Transverse colon (tissue), 4 donors: ENCODE measurements at regions not wholly inside any gene's neighbourhood (a gene's known extent, or its start where the extent isn't known, plus 50 kb on each side); places are given as distances from the start of the nearest gene placed in this dataset.
"Not testable (repeated sequence)": the region's sequence is repeated elsewhere in the genome, so short reads cannot be mapped to it uniquely, and the experiment has no call there.

ENCODE experiments used
- DNase-seq: peaks from one replicate; pipeline ENCODE4 v3.0.0-alpha.2; 2019
- H3K27ac ChIP-seq, 4 donors: fragments of 200-600 bp; sonication (generic); 2 replicates each; pipeline ENCODE4 v1.5.1; 2016 to 2018; ENCODE audit warnings: inconsistent platforms in 4 of 4
- H3K27me3 ChIP-seq: fragments of 200-600 bp; sonication (generic); 2 replicates; pipeline ENCODE4 v1.5.1; 2017; ENCODE audit warnings: inconsistent platforms
- H3K36me3 ChIP-seq, 4 donors: fragments of 200-600 bp; sonication (generic); 2 replicates each; pipeline ENCODE4 v1.5.1; 2017 to 2019; ENCODE audit warnings: inconsistent platforms in 4 of 4
- H3K4me1 ChIP-seq, 4 donors: fragments of 200-600 bp; sonication (generic); 2 replicates each; pipeline ENCODE4 v1.5.1; 2017 to 2020; ENCODE audit warnings: inconsistent platforms in 4 of 4
- H3K4me3 ChIP-seq, 4 donors: fragments of 200-600 bp; sonication (generic); 1 replicate in 1 of 4; 2 replicates in 3 of 4; pipeline versions ENCODE4 v1.5.1 to v1.6.1; 2017 to 2019; ENCODE audit warnings: inconsistent platforms in 4 of 4
- H3K9me3 ChIP-seq, 2 donors: fragments of 200-600 bp; sonication (generic); 2 replicates each; pipeline ENCODE4 v1.5.1; 2017 to 2019; ENCODE audit warnings: inconsistent platforms in 2 of 2
- EP300 ChIP-seq: sonication (generic); formaldehyde crosslinking; IDR thresholded peaks from one replicate; pipeline ENCODE4 v1.6.1; 2017; ENCODE audit warnings: antibody characterized with exemption, low read depth
- POLR2A ChIP-seq: fragments of 450-650 bp; IDR thresholded peaks from one replicate; pipeline ENCODE4 v1.6.1; 2016; ENCODE audit warnings: antibody characterized with exemption, mild to moderate bottlenecking, moderate library complexity
- POLR2AphosphoS5 ChIP-seq, 3 donors: sonication (generic); formaldehyde crosslinking; IDR thresholded peaks; one replicate each; pipeline ENCODE4 v1.6.1; 2016; ENCODE audit warnings: antibody characterized with exemption in 3 of 3
- WGBS, 2 donors: methylation state at CpG; one replicate each; pipeline ENCODE4 v1.1.5; 2018; ENCODE audit warnings: low coverage in 1 of 2; 5-methylcytosine and 5-hydroxymethylcytosine counted together
- in situ Hi-C, 4 donors: fragments of 200-750 bp; cut with MboI; loops; one replicate each; pipeline versions ENCODE4 v1.15.0 to v1.15.1; 2017; ENCODE audit warnings: low sequenced_read_pairs in 3 of 4, low pct_ligation_motif_present in 1 of 4, low pct_unique_long_range_greater_than_20kb in 1 of 4
- intact Hi-C: fragments of 100-400 bp; cut with DNase I; formaldehyde crosslinking; loops from one replicate; pipeline ENCODE4 v1.15.1; 2023; ENCODE audit warnings: low total_unique reads
- TF ChIP-seq, protein P1 (sequence below), 5 experiments: fragments of 200-600 bp in 3 of 5; fragments of 450-650 bp in 2 of 5; sonication (generic) in 3 of 5; IDR thresholded peaks; 1 replicate in 2 of 5; 2 replicates in 3 of 5; pipeline ENCODE4 v1.5.1; 2016 to 2017; ENCODE audit warnings: antibody characterized with exemption in 5 of 5, inconsistent platforms in 3 of 5, mild to moderate bottlenecking in 2 of 5, moderate library complexity in 1 of 5

DNA sequence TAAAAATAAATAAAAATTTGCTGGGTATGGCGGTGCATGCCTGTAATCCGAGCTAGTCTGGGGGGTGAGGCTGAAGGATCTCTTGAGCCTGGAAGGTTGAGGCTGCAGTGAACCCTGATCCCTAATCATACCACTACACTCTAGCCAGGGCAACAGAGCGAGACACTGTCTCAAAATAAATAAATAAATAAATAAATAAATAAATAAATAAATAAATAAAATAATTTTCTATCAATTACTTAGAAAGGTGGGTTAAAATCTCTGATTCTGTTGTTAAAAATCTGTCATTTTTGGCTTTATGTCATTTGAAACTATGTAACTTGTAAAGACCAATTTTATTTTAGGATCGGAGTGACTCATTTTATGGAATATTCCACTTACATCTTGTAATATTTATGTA lies 958.6 kb downstream of the NXPH1 start:
- TF ChIP-seq POLR2A (no peak), POLR2AphosphoS5 (IDR thresholded peaks at IDR 0.05) (no peak), EP300 (no peak)
- TF ChIP-seq, protein P1, sequence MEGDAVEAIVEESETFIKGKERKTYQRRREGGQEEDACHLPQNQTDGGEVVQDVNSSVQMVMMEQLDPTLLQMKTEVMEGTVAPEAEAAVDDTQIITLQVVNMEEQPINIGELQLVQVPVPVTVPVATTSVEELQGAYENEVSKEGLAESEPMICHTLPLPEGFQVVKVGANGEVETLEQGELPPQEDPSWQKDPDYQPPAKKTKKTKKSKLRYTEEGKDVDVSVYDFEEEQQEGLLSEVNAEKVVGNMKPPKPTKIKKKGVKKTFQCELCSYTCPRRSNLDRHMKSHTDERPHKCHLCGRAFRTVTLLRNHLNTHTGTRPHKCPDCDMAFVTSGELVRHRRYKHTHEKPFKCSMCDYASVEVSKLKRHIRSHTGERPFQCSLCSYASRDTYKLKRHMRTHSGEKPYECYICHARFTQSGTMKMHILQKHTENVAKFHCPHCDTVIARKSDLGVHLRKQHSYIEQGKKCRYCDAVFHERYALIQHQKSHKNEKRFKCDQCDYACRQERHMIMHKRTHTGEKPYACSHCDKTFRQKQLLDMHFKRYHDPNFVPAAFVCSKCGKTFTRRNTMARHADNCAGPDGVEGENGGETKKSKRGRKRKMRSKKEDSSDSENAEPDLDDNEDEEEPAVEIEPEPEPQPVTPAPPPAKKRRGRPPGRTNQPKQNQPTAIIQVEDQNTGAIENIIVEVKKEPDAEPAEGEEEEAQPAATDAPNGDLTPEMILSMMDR (IDR thresholded peaks at IDR 0.05), result no peak
- in situ Hi-C loops, result no loop called here

DNA sequence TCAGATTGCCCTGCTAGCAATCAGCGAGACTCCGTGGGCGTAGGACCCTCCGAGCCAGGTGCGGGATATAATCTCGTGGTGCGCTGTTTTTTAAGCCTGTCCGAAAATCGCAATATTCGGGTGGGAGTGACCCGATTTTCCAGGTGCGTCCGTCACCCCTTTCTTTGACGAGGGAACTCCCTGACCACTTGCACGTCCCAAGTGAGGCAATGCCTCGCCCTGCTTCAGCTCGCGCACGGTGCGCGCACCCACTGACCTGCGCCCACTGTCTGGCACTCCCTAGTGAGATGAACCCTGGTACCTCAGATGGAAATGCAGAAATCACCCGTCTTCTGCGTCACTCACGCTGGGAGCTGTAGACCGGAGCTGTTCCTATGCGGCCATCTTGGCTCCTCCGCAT lies 971.0 kb downstream of the NXPH1 start:
- in situ Hi-C loops, intact Hi-C loops, H3K9me3 ChIP-seq, H3K27ac ChIP-seq, H3K4me3 ChIP-seq, DNase-seq, H3K27me3 ChIP-seq, H3K4me1 ChIP-seq, H3K36me3 ChIP-seq: not testable (repeated sequence)
- WGBS, 2 donors, result 97 to 100% methylated on average over 6 to 28 of the region's 28 CpGs

More for the DNA sequence above, 958.6 kb downstream of the NXPH1 start:
- no peaks in the 10 kb centered on the region for H3K27me3 ChIP-seq
- H3K36me3 ChIP-seq, result no peaks in the 10 kb centered on the region
- no peak for DNase-seq
- WGBS, 2 donors, result 78% methylated on average over 3 to 4 of the region's 4 CpGs
- no peak overlapping the region for H3K4me3 ChIP-seq
- intact Hi-C loops, result no loop called here
- H3K27ac ChIP-seq, result peak overlapping the region in 2 of 4 donors; percentile 31 to 63
- peaks cover 6 to 8% of the 10 kb centered on the region in 2 donors for H3K9me3 ChIP-seq
- H3K4me1 ChIP-seq, result no peaks in the 10 kb centered on the region

DNA sequence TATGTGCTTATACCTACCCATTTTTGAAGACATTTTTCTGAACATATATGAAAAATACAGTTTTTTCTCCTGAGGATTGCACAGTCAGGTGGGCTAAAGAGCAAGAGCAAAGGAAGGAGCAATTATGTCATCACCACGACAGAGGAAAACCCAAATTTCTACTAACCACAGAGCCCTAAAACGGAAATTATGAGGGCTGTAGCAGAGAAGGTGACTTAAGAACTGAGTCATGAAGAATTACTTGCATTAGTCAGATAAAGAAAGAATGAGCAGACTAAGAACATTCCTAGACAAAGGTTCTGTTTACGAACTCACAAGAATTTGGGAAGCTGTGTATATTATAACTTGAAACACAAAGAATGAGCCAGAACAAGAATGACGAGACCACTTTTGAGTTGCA lies 974.4 kb downstream of the NXPH1 start:
- no peak for TF ChIP-seq POLR2A
- TF ChIP-seq EP300, result no peak
- TF ChIP-seq POLR2AphosphoS5 (IDR thresholded peaks at IDR 0.05), result no peak
- TF ChIP-seq, protein P1 (IDR thresholded peaks at IDR 0.05), result no peak
- H3K4me3 ChIP-seq, result no peak overlapping the region
- 57 to 58% methylated on average over 4 of the region's 4 CpGs for WGBS, 2 donors
- DNase-seq, result no peak
- no peak overlapping the region for H3K27ac ChIP-seq
- H3K4me1 ChIP-seq, result no peaks in the 10 kb centered on the region
- no peaks in the 10 kb centered on the region for H3K9me3 ChIP-seq
- no peaks in the 10 kb centered on the region for H3K36me3 ChIP-seq
- in situ Hi-C loops (no loop called here), intact Hi-C loops (no loop called here)
- no peaks in the 10 kb centered on the region for H3K27me3 ChIP-seq

DNA sequence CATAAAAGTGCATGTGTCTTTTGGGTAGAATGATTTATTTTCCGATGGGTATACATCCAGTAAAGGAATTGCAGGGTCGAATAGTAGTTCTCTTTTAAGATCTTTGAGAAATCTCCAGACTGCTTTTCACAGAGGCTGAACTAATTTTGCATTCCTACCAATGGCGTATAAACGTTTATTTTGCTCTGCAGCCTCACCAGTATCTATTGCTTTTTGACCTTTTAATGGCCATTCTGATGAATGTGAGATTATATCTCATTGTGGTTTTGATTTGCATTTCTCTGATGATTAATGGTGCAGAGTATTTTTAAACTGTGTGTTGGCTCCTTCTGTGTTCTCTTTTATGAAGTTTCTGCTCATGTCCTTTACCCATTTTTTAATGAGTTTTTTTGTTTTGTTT lies 1020.1 kb downstream of the NXPH1 start:
- Histone ChIP-seq H3K27ac (no peak overlapping the region), H3K9me3 (no peaks in the 10 kb centered on the region), H3K36me3 (no peaks in the 10 kb centered on the region), H3K4me1 (no peaks in the 10 kb centered on the region), H3K27me3 (no peaks in the 10 kb centered on the region), H3K4me3 (no peak overlapping the region)
- DNase-seq, result no peak
- TF ChIP-seq POLR2AphosphoS5 (IDR thresholded peaks at IDR 0.05) (no peak), EP300 (no peak), POLR2A (no peak)
- TF ChIP-seq, protein P1 (IDR thresholded peaks at IDR 0.05), result no peak
- in situ Hi-C loops (no loop called here), intact Hi-C loops (no loop called here)
- WGBS, 2 donors, result 67 to 81% methylated on average over 4 of the region's 4 CpGs

DNA sequence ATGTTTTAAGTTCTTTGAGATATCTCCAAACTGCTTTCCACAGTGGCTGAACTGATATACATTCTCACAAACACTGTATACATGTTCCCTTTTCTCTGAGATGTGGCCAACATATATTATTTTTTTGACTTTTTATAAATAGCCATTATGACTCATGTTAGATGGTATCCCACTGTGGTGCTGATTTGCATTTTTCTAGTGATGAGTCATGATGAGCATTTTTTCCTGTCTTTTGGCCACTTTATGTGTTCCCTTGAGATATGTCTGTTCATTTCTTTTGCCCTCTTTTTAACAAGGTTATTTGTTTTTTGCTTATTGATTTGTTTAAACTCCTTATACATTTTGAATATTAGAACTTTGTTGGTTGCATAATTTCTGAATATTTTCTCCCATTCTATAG lies 1055.1 kb downstream of the NXPH1 start:
- no peaks in the 10 kb centered on the region for H3K9me3 ChIP-seq
- intact Hi-C loops (no loop called here), in situ Hi-C loops (no loop called here)
- no peaks in the 10 kb centered on the region for H3K36me3 ChIP-seq
- H3K4me3 ChIP-seq, result no peak overlapping the region
- H3K4me1 ChIP-seq, result no peaks in the 10 kb centered on the region
- TF ChIP-seq, protein P1 (IDR thresholded peaks at IDR 0.05), result no peak
- TF ChIP-seq EP300 (no peak), POLR2A (no peak), POLR2AphosphoS5 (IDR thresholded peaks at IDR 0.05) (no peak)
- no peaks in the 10 kb centered on the region for H3K27me3 ChIP-seq
- DNase-seq, result no peak
- no peak overlapping the region for H3K27ac ChIP-seq
